GM19397 (cell line): ENCODE measurements at regions not wholly inside any gene's neighbourhood (a gene's known extent, or its start where the extent isn't known, plus 50 kb on each side); places are given as distances from the start of the nearest gene placed in this dataset.
"Not testable (repeated sequence)": the region's sequence is repeated elsewhere in the genome, so short reads cannot be mapped to it uniquely, and the experiment has no call there.

Experiments
- ATAC-seq: cut with Tn5 transposase; IDR thresholded peaks from one replicate; pipeline ENCODE4 v1.9.1; 2021; ENCODE audit warnings: mild to moderate bottlenecking, moderate library complexity; ENCODE audit not compliant: unreplicated experiment

- ATAC-seq, result no peak
Observed at GRCh38 chr10:7108141-7108540, 302.7 kb downstream of the SFMBT2 start.

- ATAC-seq, result no peak
Observed at GRCh38 chr10:7107285-7107684, 303.5 kb downstream of the SFMBT2 start.

DNA sequence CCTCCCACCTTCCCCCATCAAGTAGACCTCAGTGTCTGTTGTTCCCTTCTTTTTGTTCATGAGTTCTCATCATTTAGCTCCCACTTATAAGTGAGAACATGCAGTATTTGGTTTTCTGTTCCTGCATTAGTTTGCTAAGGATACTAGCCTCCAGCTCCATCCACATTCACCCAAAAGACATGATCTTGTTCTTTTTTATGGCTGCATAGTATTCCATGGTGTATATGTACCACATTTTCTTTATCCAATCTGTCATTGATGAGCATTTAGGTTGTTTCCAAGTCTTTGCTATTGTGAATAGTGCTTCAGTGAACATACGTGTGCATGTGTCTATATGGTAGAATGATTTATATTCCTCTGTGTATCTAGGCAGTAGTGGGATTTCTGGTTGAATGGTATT lies 306.5 kb downstream of the SFMBT2 start:
- ATAC-seq, result not testable (repeated sequence)

GRCh38 chr10:7102557-7103349 lies 308.1 kb downstream of the SFMBT2 start:
- no peak for ATAC-seq

DNA sequence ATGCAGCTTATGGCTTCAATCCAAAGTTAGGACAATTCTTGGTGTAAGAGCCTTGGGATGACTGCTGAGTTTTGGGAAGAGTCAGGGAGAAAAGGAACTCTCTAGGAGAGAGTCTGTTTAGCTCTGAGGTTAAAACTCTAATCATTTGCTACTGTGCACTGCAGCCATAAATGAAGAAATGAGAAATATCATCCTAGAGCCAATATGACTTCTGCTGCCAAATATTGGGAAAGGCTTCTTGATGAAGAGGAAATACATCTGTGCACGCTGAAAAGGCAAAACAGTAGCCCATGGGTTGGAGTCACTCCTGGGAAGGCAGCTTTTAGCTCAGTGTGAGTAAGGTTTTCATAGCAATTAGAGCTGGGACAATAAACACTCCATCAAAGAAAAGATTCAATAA lies 308.8 kb downstream of the SFMBT2 start:
- no peak for ATAC-seq

DNA sequence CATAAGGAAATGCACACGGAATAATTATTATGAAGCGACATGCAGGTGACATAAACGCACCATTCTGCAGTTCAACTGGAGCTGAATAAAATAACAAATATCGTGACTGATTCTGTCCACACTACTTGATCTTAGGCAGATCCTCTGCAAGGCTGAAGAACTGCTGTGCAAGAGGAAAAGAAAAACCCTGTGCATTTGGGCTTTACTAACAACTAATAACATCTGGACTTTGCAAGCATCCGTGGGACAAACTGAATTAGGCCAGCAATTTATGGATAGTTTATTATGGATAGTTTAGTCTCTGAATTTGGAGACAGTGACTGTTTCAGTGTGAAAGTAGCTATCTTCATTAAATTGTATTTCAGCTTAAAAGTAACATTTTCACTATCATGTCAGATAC lies 309.4 kb downstream of the SFMBT2 start:
- ATAC-seq, result no peak

GRCh38 chr10:7100032-7100702 lies 310.7 kb downstream of the SFMBT2 start:
- ATAC-seq, result no peak

DNA sequence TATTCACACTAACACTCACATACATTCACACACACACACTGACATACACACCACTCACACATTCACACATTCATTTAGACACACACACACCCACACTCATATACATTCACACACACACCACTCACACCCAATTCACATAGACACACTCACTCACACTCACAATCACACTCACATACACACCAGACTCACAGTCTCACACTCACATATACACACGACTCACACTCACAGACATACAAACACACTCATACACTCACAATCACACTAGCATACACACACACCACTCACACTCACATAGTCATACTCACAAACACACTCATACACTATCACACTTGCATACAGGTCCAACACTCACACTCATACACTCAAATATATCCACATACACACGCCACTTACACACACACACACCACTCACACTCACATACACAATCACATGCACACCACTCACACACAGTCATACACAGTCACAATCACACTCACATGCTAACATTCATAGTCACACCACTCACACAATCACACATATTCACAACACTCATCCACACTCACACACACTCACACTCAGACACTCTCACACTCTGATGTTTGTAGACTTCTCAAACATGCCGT lies 312.6 kb downstream of the SFMBT2 start:
- no peak for ATAC-seq

DNA sequence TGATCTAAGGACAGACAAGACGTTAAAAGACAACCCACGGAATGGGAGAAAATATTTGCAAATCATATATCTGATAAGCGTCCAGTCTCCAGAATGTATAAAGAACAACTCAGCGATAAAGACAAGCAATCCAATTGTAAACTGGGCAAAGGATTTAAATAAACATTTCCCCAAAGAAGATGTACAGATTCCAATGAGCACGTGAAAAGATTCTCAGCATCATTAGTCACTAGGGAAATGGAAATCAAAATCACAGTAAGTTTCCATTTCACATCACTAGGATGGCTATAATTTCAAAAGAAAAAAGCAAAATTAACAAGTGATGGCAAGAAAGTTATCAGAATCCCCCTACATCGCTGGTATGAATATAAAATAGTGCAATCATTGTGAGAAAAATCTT lies 316.1 kb downstream of the SFMBT2 start:
- no peak for ATAC-seq

GRCh38 chr10:7093368-7093767 lies 317.5 kb downstream of the SFMBT2 start:
- ATAC-seq, result no peak

DNA sequence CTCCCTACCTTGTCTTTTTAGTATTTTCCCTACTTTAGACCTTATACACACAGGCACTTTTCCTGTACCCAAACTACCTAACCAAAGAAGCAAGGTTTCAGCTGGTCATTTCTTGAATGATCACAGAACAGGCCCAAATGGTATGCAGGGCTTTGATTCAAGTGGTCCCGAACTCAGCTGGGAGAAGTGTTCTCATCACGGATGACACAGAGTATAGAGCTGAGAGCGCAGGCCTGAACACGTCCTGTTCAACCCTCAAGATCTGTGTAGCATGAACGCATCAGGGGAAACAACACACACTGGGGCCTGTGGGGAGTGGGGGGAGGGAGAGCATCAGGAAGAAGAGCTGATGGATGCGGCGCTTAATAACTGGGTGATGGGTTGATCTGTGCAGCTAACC lies 318.2 kb downstream of the SFMBT2 start:
- no peak for ATAC-seq

- ATAC-seq, result no peak
Observed at GRCh38 chr10:7090529-7090928, 320.3 kb downstream of the SFMBT2 start.

GRCh38 chr10:7085913-7086589 lies 324.8 kb downstream of the SFMBT2 start:
- ATAC-seq, result no peak

- no peak for ATAC-seq
Observed at GRCh38 chr10:7085147-7085912, 325.5 kb downstream of the SFMBT2 start.

DNA sequence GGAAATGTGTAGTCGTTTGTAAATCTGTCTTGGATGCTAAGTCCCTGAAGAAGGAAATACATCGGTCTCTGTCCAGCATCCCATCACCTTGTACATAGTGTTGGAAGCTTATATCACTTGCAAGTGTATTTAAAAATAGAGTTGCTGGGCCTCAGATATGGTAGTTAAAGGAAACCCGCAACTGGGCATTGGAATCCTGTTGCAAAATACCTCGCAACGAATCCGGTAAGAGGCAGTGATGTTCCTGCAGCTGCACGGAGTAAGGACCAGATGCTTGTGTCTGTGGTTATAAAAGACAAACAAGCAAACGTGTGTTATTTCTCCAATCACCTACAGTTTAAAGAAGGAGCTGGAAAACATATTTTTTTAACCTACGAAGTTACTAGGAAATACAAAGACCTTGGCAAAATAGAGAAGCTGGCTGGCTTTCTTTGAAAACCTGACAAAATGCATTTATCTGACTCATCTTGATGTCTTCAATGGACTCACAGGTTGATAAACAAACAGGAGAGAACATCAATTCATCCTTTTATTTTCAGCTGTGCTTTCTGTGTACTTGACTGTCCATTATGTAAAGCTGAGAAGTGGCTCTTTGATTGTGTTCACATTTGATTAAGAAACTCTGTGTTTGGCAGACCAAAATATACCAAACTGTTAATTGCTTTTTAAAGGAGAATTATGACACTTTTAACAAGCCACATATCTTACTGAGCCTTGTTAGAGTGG lies 326.4 kb downstream of the SFMBT2 start:
- no peak for ATAC-seq

DNA sequence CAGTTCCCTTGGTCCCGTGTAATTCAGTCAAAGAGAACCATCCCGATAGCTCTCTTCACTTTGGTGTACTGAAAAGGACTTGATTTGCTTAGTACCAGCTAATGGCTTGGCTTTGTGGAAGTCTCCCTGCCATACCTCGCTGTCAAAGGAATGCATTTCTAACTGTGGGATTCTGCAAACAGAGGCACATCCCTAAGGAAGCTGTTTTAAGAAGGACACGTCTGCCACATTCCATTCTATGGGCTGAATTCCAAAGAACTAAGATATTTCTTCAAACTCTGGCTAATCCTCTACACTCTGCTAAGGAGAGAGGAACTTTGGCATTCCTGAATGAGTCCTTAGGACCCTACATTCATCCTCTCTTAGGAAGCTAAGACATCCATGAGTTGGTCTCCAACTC lies 327.9 kb downstream of the SFMBT2 start:
- no peak for ATAC-seq

DNA sequence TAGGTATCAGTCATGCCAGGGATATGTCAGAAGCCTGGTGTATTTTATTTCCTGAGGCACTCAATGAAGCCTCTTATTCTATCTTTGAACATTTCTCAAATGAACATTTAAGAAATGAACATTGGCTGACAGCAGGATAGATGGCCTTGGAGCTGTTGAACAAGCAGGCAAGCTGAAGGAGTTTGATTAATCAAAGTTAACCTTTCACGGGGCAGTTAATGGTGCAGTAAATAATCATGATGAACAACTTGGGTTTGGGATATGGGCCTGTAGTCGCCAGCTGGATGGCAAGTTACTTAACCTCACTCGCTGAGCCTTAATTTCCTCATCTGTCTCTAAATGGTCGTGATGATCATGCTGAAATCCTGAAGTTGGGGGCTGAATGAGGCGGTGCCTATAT lies 333.0 kb downstream of the SFMBT2 start:
- ATAC-seq, result no peak

GRCh38 chr10:7075851-7076250 lies 335.0 kb downstream of the SFMBT2 start:
- no peak for ATAC-seq

DNA sequence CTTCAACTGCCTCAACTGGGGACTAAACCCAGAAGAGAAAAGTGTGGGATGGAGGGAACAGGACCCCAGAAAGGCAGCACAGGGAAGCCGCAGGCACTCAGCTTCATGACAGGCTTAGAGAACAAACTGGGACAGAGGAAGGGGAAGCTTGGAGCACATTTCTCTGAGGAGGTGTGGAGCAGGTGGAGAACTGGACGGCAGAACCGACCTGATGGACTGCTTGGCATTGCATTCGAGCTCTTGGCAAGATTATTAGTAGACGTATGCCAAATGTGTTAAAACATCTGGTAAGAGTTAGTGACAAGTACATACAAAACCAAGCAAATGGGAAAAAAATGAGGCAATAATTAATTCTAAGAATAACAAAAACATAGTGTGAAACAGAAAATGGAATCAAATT lies 335.7 kb downstream of the SFMBT2 start:
- ATAC-seq, result no peak

DNA sequence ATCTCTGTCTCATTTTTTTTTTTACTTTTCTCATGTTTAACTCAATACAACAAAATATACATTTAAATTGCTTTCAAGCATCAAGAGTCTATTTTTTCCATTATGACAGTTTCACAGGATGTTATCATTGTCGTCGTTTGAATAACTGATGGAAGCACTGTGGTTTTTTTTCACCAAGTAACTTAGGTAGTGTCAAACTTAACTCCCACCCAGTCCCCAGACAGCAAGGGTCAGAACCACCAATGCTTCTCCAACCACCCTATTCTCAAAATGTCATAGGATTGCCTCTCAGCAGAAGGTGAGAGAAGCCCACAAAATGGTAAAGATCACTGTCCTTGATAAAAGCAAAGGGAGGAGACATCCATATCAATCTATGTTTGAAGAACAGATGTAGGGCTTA lies 339.4 kb downstream of the SFMBT2 start:
- ATAC-seq, result no peak
